Chondrocyte (in vitro differentiated cells): ENCODE measurements at regions not wholly inside any gene's neighbourhood (a gene's known extent, or its start where the extent isn't known, plus 50 kb on each side); places are given as distances from the start of the nearest gene placed in this dataset.

Experiments
- DNase-seq: peaks from one replicate; pipeline ENCODE4 v3.0.0; 2021; ENCODE audit warnings: mixed read lengths, low spot score
- H3K27ac Mint-ChIP-seq: one replicate; pipeline ENCODE4 v1.8.0; 2021; ENCODE audit warnings: mild to moderate bottlenecking, moderate library complexity, mixed read lengths; ENCODE audit not compliant: unreplicated experiment
- H3K27me3 Mint-ChIP-seq: 2 replicates; pipeline ENCODE4 v1.8.0; 2021; ENCODE audit warnings: low read depth, mixed read lengths
- H3K36me3 Mint-ChIP-seq: 2 replicates; pipeline ENCODE4 v1.8.0; 2021; ENCODE audit warnings: low read depth, mixed read lengths
- H3K4me1 Mint-ChIP-seq: 2 replicates; pipeline ENCODE4 v1.8.0; 2021; ENCODE audit warnings: low read depth, mild to moderate bottlenecking, mixed read lengths
- H3K4me3 Mint-ChIP-seq: one replicate; pipeline ENCODE4 v1.8.0; 2021; ENCODE audit warnings: mild to moderate bottlenecking, moderate library complexity, mixed read lengths; ENCODE audit not compliant: unreplicated experiment
- H3K9me3 Mint-ChIP-seq: 2 replicates; pipeline ENCODE4 v1.8.0; 2021; ENCODE audit warnings: low read depth, mixed read lengths
- CTCF ChIP-seq: fragments of 200-600 bp; sonication (generic); IDR thresholded peaks from 2 replicates; pipeline ENCODE4 v1.5.0; 2021; ENCODE audit warnings: antibody characterized with exemption, mild to moderate bottlenecking, moderate library complexity

GRCh38 chr9:86662890-86663468 is 284.3 kb downstream of the GAS1 start:
- H3K36me3 Mint-ChIP-seq: no peaks in the 10 kb centered on the region
- TF ChIP-seq CTCF: no peak
- H3K27me3 Mint-ChIP-seq: no peaks in the 10 kb centered on the region
- DNase-seq: no peak
- H3K4me3 Mint-ChIP-seq: no peak overlapping the region
- peaks cover 21% of the 10 kb centered on the region for H3K4me1 Mint-ChIP-seq
- no peak overlapping the region for H3K27ac Mint-ChIP-seq
- H3K9me3 Mint-ChIP-seq: peaks cover 2% of the 10 kb centered on the region

GRCh38 chr9:86660146-86660943 is 287.0 kb downstream of the GAS1 start:
- TF ChIP-seq CTCF: no peak

GRCh38 chr9:86659413-86660046 is 287.8 kb downstream of the GAS1 start:
- DNase-seq: no peak
- H3K4me1 Mint-ChIP-seq: peaks cover 17% of the 10 kb centered on the region
- peaks cover 5% of the 10 kb centered on the region for H3K9me3 Mint-ChIP-seq
- H3K27ac Mint-ChIP-seq: peak overlapping the region; percentile 18
- TF ChIP-seq CTCF: no peak
- no peaks in the 10 kb centered on the region for H3K36me3 Mint-ChIP-seq
- no peaks in the 10 kb centered on the region for H3K27me3 Mint-ChIP-seq
- H3K4me3 Mint-ChIP-seq: no peak overlapping the region

More at GRCh38 chr9:86660146-86660943, 287.0 kb downstream of the GAS1 start:
- Mint-ChIP-seq H3K4me1 (peaks cover 21% of the 10 kb centered on the region), H3K27me3 (no peaks in the 10 kb centered on the region), H3K9me3 (peaks cover 5% of the 10 kb centered on the region), H3K4me3 (no peak overlapping the region), H3K27ac (peak overlapping the region; percentile 18), H3K36me3 (no peaks in the 10 kb centered on the region)
- no peak for DNase-seq

GRCh38 chr9:86655147-86655546 is 292.2 kb downstream of the GAS1 start:
- H3K4me3 Mint-ChIP-seq: no peak overlapping the region
- no peak for DNase-seq
- no peaks in the 10 kb centered on the region for H3K27me3 Mint-ChIP-seq
- TF ChIP-seq CTCF: no peak
- no peak overlapping the region for H3K27ac Mint-ChIP-seq
- peaks cover 5% of the 10 kb centered on the region for H3K9me3 Mint-ChIP-seq
- H3K36me3 Mint-ChIP-seq: no peaks in the 10 kb centered on the region
- peaks cover 8% of the 10 kb centered on the region for H3K4me1 Mint-ChIP-seq

- no peak for TF ChIP-seq CTCF
- Mint-ChIP-seq H3K27me3 (no peaks in the 10 kb centered on the region), H3K27ac (no peak overlapping the region), H3K9me3 (peaks cover 5% of the 10 kb centered on the region), H3K4me3 (no peak overlapping the region), H3K36me3 (no peaks in the 10 kb centered on the region), H3K4me1 (no peaks in the 10 kb centered on the region)
- no peak for DNase-seq
These were observed 293.8 kb downstream of the GAS1 start for GRCh38 chr9:86653466-86653865.
